ENCODE measurements at regions not wholly inside any gene's neighbourhood (a gene's known extent, or its start where the extent isn't known, plus 50 kb on each side); places are given as distances from the start of the nearest gene placed in this dataset.

DNA sequence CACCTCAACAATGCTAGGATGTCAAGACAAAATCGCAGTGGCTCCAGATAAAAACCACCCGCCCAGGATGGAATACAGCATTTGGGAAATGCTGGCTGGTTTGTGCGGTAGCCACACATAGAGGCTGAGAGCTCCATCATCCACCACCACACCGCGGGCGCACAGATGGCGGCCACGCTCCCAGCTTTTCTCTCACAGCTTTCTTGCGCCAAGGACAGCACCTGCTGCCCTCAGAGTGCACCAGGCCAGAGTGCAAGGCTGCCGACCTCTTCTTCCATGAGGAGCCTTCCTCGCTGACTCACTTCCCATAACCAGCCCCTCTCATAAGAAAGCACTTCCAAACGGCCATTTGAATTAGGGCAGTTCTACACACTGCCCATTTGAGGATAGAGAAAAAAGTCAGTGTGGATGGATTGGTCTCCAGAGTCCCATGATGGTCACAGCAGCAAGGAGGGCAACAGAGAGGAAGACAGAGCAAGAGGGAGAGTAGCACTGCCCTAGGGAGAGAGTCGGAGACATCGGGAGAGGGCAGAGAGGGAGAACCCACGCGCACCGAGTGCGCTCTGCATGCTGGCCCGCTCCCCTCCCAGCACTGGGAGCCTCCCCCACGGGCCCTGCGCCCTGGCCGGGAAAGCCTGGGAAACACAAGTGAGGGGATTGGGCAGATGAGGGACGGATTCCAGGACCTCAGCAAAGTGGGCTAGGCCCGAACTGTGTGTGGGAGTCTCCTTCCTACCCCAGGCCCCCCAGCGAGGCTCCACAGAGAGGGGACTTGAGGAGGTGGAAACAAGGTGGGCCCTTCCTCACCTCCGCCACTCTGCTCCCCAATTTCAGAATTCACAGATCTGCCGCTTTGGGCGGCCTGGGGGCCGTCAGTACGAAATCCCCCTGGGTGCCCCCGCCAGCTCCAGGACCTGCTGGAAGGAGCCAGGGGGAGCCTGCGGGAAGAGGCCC, 156.9 kb downstream of the USP12 start:
- DNase-seq: no peak

DNA sequence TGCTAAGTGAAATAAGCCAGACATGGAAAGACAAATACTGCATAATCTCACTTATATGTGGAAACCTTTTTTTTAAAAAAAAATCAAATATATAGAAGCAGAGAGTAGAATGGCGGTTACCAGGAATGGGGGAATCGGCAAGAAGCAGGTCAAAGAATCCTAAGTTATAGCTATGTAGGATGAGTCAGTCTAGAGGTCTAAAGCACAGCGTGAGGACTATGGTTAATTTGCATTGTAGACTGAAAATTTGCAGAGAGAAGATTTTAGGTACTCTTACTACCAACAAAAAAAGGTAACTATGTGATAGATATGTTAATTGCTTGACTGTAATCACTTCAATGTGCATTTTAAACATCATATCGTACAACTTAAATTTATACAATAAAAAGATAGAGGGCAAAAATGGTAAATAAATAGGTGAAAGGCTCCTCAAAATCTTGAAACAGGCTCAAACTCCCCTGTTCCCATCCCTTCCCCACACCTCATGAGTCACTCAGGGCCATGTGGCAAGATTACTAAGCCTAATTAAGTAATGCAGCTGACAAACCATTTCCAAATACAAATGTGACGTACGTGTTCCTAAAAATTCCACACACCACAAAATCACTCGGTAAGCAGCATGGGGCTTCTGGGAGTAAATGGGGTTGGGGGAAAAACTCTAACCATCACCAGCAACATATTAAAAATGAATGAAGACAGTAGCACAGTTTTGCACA, 159.0 kb downstream of the USP12 start:
- DNase-seq: no peak

DNA sequence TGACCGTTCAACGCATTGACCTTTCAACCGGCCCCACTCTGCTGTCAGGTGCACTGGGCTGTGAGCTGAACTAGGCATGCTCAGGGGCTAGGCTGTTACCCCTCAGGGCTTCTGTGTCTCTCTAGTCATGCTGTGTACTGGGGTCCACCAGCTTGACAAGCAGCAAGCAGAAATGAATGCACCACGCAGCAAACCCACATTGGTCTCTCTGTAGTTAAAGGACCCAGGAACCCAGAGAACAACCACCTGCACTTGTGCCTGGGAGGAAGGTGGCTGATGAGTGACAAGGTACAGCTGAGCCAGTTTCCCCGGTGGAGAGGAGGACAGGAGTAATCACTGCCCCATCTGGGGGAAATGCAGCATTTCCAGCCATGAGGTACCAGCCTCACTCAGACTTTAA, 159.9 kb downstream of the USP12 start:
- DNase-seq: no peak

DNA sequence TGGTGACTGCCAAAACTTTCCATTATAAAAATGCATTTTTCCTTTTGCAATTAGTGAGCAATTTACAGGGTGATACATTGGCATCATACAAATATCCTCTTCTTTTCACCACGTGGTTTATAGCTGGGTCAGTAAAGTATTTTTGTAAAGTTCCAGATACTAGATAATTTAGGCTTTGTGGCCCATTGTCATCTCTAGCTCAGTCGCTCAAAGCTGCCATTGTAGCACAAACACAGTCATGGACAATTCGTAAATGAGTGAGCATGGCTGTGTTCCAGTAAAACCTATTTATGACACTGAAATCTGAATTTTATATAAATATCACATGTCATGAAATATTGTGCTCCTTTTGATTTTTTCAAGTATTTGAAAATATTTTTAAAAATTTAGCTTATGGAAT, 162.9 kb downstream of the USP12 start:
- DNase-seq: no peak

DNA sequence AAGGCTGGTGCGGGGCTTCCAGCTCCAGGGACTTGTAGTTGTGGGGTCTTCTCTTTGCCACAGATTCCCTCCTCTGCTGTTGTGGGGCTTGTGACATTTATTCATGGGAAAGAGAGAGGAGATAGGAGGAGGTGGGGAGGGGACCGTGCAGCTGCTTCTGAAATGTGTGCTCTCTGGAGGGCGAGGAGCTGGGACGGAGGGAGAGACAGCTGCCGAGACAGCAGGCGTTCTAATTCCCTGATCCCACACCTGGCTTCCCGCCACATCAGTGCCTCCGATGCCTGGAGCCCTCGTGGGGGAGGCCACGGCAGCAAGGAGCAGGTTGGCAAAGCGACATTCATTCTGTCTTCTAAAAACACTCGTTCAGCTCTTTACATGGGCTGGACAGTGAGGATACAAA, 164.4 kb downstream of the USP12 start:
- DNase-seq: no peak

DNA sequence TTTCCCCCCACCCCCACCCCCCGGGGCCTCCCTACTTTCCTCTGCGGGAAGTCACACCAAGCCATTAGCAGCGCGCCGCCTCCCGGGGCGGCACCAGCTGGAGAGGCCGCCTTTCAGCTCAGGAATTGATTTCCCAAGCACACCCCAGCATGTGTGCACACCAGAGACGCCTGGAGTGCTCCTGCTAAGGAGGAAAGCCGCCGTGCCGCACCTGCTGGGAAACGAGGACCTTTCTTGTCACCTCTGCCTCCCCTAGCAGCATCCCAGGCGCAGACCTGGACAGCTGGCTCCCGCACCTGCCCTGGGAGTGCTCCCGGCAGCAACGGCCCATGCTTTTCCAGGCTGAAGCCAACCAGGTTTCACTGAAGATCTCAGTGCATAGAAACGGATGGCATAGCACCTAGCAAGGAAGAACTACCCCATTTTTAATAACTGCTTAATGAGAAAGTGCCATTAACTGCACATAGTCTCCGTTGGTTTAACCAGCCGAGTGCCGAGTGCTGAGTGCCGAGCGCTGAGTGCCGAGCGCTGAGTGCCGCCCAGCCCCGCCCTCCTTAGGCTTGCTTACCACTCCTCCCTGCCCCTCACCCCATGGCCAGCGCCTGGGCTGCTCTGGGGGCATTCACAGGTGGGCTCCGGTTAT, 165.0 kb downstream of the USP12 start:
- no peak for DNase-seq

DNA sequence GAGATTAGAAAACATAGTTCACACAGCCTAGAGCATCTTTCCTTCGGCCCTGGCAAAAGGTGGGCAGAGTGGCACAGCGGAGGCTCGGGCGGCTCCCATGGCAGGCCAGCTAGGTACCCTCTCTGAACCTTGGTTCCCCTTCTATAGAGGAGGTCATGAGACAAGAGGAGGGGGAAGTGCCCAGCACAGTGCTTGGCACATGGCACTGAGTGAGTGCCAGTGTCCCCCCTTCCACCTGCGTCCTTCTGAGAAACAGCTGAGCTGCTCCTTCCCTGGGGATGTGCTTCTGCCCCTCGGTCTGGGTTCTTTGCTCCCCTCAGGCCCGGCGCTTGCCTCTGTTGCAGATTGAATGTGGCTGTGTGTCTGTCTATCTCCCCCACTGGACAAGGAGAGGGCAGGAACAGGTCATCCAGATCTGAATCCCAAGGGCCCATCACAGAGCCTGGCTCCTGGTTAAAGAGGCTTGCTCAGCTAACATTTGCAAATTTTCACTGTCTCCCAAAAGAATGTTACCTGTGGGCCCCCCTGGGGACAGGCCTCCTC, 165.6 kb downstream of the USP12 start:
- DNase-seq: no peak

DNA sequence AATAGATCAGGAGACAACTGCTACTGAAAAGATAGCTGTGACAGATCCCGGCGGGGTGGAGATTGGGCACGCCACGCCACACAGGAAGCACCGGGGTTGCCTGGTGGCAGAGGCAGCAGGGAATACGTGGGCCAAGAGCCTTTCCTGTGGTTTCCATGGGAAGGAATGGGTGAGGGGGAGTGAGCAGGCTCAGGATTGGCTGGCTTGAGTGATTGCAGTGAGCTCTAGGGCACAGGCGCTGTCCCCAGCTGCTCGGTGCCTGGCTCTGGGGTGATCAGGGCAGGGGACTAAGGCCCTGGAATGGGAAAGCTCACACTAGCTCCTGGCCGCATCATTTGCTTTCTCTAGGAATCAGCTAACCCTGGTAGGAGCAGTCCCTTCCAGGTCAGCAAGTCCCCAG, 166.1 kb downstream of the USP12 start:
- DNase-seq: no peak

DNA sequence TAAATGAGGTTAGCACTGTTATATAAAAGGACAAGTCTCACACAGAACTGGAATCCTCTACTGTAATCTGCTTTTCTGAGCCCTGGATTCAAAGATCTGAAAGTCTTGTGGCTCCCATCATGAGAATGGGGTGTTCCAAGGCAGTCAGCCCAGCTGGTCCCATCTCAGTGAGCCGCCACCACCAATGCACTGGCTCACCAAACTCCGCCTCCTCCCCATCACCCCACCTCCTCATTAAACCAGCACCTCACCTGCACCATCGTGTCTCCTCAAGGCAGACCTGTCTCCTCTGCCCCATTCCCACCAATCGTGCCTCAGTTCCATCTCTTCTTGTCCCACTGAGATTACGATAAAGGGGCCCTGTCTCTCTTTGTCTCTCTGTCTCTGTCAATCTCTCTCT, 166.7 kb downstream of the USP12 start:
- DNase-seq: no peak

DNA sequence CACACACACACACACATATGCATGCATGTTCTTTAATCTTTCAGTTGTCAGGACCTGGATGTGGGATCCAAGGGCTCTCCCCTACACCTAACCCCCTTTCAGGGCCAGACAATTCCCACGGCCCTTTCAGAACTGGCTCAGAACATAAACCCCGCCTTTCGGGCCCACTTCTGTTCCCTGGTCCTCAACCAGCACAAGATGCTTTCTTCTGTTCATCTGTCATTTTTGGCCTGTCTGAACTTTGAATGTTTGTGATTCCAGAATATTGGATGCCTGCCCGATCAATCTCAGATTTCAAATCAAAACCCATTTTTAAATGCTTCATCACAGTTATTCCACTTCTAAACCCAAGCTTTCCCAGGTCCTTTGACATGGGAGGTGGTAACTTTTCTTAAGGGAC, 167.3 kb downstream of the USP12 start:
- no peak for DNase-seq

DNA sequence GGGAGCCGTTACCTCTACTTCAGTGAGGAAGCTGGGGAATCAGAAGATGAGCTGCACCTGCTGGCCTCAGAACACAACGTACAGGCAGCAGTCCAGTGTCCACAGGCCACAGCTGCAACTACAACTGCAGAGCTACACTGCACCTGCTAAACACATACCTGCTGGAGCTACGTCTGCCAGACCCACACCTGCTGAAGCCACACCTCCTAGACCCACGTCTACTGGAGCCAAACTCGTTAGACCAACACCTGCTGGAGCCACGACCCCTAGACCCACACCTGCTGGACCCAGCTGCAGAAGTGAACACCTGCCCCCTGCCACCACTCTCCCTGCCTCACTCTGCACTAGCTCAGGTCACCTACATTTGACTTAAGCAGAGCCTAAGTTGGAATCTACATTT, 169.9 kb downstream of the USP12 start:
- DNase-seq: no peak

DNA sequence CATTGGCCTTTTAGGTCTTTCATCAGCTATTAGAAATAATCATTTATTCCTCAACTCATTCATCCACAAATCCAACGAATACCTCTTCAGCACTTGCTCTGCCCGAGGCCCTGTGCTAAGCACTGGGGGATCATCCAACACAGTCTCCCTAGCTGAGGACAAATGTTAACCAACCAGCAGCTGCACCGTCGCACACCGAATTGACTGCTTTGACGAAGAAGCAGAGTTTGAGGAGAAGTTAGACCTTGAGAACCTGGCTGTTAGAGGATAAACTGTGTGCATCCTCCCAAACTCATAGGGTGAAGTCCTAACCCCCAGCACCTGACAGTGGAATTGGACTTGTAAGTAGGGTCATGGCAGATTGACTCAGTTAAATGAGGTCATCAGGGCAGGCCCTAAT, 170.9 kb downstream of the USP12 start:
- DNase-seq: no peak

DNA sequence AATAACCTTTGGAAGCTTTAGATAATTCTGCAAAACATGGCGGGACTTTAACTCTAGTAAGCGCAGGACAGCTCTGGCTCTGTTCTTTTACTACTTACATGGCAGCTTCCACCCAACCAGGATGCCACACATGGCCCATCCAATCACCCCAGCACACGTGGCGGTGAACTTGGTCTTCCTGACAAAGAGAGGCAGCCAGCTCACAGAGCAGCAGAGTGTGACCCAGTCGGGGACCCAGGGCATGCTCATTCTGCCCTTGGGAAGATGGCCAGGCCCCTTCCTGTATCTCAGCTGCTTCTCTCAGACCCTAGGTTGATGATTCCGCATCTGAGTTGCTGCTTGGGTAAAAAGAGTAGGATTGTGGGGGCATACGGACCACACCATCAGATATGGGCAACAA, 172.1 kb downstream of the USP12 start:
- DNase-seq: no peak

DNA sequence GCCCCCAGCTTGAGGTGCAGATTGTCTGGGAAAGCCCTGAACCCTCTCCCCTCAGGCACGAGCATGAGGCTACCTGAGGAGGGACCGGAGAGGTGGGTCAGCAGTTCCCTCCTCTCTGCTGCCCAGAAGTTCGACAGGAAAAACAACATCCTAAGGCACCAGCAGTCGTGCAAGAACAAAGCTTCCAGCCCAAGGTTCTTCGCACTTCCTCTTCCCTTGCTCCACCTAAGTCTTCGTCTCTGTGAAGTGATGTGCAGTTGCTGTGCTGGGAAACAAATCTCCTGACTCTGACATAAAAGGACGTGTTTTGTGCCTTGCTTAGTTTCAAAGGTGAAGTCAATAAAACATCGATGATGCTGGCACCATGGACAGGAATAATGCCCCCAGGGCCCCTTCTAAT, 173.3 kb downstream of the USP12 start:
- no peak for DNase-seq

DNA sequence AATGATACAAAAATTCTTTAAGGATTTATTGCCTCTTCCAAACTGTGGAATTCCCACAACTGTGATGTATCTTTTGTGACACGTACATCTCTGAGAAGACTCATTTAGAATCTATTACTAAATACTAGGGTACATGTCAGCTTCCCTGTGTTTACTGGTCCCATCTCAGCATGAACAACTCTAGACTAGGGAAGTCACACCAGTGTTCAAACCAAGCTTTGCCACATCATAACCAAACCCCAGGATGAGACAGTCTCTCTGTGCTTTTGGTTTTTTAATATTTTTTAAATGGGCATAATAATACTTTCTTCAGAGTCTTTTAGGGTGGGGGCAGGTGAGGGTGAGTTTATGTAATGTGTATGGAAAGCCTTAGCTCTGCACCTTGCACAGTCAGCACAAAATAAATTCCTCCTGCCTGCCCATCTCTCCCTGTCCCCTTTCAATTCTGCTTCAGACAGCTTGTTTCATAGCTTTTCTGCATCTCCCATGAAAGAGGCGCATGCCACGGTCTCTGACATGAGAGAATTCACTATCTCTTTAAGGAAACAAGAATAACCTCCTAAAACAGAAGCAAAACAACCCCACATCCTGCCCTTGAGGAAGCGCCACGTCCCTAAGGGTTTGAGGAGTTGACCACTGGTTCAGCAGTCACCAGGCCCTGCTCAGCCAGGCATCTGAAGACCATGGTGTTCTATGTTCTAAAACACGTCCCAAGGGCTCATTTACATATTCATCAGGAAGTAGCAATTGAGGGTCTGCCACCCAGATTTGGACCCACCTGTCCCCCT, 174.5 kb downstream of the USP12 start:
- no peak for DNase-seq

DNA sequence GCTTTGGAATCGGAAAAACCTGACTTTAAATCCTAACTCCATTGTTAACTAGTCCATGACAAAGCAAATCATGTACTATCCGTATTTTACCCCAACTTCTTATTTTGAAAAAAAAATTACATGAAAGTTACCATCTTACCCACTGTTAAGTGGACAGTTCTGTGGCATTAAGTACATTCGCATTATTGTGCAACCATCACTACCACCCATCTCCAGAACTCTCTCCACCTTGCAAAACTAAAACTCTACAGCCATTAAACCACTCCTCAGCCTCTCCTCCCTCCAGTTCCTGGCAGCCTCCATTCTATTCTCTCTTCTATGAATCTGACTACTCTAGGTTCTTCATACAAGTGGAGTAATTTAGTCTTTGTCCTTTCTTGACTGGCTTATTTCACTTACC, 176.5 kb downstream of the USP12 start:
- no peak for DNase-seq

DNA sequence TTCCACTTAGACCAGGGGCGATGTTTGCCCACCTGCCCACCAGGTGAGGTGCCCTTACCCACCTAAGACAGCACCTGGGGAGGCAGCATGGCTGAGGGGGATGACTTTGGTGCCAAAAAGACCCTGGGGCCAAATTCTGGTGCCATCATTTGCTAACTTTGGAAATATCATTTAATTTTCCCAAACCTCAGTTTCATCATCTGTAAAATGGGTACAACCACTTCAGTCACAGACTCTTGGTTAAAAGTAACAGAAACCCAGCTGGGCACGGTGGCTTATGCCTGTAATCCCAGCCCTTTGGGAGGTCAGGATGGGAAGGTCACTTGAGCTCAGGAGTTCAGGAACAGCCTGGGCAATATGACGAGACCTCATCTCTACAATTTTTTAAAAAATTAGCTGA, 177.8 kb downstream of the USP12 start:
- no peak for DNase-seq

DNA sequence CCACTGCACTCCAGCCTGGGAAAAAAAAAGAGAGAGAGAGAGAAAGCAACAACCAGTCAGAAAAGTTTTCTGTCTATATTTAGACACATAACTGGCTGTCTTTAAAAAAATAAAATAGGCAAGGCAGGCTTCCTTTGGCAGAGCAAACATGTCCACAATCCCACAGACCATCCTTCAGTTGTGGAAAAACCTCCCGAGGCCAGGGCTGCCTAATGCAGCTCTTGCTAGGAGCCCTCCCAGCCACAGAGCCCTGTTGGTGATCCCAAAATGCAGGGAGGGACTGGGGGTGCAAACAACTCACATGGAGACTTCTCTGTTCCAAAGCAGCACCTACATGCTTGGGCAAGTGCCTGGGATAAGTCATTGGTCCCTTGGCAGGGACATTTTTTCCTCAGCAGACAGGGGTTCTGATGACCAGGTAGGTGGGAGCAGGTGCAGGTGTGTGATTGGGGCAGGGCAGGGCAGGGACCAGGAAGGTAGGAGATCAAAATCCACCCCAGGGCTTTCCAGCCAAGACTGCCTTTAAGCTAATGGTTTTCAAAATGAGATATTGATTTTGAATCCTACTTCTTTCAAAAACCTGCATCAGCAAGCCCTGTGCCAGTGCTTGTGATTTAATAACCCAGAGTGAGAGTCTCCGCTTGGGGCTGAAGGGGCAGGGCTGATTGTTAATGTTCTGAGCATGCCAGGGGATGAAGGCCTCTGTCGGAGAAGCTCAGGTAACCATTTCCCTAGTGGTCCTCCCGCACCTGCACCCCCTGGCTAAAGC, 178.5 kb downstream of the USP12 start:
- no peak for DNase-seq

DNA sequence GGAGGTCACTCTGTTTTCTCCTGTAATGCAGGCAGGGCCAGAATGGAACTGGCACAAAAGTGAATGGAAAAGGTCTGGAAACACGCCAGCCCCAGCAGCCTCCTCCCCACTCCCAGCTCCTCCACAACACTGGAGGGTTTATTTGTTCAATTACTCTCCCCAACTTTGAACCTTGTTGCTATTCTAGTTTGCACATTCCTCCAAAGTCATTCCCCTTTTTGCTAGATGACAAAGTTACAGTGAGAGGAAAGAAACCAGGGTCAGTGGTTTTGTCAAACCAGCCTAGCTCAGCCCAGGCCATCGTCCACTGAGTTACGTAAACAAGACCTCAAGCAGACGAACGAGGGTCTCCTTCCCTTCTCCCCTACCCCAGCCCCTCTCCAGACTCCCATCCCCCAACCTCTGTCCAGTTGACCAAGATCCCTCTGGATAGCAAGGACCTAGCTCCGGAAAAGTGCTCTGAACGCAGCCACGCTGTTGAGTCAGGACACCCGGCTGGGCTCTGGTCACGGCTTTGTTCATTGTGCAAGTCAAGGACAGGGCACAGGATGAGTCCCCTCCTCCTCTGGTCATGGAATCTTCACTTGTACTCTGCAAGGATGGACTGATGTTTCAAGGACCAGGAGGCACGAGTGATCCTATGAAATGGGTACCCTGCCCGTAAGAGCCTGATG, 180.0 kb downstream of the USP12 start:
- no peak for DNase-seq

DNA sequence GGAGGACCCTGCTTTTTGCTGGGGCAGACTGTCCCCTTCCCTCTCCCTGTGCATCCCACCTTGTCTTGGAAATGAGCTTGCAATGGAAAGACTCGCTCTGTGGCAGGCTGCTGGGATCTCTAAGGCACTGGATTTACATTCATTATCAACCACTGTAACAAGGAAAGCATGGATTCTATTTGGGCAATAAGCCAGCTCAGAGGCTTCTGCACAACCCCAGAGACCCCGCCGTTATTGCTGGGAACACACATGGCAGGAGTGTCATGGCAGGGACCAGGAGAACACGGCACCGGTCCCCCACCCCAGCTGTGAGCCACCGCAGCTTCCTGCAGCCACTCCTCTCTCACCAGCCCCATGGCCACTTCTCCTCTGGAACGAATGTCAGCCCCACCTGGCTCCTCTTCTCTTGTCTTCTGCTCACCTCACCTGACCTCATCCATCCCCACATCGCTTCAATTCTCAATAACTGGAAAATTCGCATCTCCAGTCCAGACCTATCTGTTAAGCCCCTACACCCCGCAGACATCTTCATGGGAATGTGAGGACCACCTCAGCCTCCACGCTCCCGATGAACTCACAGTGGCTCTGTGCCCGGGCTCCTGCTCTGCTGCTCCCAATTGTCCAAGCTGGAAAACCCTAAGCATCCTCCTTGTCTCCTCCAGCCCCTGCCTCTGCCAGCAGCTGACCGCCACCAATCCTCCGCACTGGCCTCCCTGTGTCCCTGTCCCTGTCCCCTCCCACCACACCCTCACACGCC, 181.5 kb downstream of the USP12 start:
- no peak for DNase-seq

Measured in SIG-M5 (cell line).